Panc1 (cell line): ENCODE measurements at regions not wholly inside any gene's neighbourhood (a gene's known extent, or its start where the extent isn't known, plus 50 kb on each side); places are given as distances from the start of the nearest gene placed in this dataset.

Experiments
- SIN3A ChIP-seq: IDR thresholded peaks from 2 replicates; pipeline ENCODE4 v1.6.1; 2012; ENCODE audit warnings: low read depth, mild to moderate bottlenecking, low read length, moderate library complexity, borderline replicate concordance; ENCODE audit not compliant: insufficient read depth
- TF ChIP-seq, protein P1 (sequence below): fragments of 450-650 bp; IDR thresholded peaks from 2 replicates; pipeline ENCODE4 v1.5.1; 2017; ENCODE audit warnings: mild to moderate bottlenecking

GRCh38 chr2:120978359-120979050 is 242.8 kb downstream of the GLI2 start:
- TF ChIP-seq SIN3A, result no peak
- TF ChIP-seq, protein P1, sequence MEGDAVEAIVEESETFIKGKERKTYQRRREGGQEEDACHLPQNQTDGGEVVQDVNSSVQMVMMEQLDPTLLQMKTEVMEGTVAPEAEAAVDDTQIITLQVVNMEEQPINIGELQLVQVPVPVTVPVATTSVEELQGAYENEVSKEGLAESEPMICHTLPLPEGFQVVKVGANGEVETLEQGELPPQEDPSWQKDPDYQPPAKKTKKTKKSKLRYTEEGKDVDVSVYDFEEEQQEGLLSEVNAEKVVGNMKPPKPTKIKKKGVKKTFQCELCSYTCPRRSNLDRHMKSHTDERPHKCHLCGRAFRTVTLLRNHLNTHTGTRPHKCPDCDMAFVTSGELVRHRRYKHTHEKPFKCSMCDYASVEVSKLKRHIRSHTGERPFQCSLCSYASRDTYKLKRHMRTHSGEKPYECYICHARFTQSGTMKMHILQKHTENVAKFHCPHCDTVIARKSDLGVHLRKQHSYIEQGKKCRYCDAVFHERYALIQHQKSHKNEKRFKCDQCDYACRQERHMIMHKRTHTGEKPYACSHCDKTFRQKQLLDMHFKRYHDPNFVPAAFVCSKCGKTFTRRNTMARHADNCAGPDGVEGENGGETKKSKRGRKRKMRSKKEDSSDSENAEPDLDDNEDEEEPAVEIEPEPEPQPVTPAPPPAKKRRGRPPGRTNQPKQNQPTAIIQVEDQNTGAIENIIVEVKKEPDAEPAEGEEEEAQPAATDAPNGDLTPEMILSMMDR, result no peak
